GM12865 (cell line): ENCODE measurements at regions not wholly inside any gene's neighbourhood (a gene's known extent, or its start where the extent isn't known, plus 50 kb on each side); places are given as distances from the start of the nearest gene placed in this dataset.
"Not testable (repeated sequence)": the region's sequence is repeated elsewhere in the genome, so short reads cannot be mapped to it uniquely, and the experiment has no call there.

Experiments used
- DNase-seq: peaks from one replicate; pipeline ENCODE4 v3.0.0; 2010; ENCODE audit warnings: low read depth
- H3K4me3 ChIP-seq: 2 replicates; pipeline ENCODE4 v1.5.1; 2011; ENCODE audit warnings: mild to moderate bottlenecking, low read depth, low read length, control low read depth
- CTCF ChIP-seq: IDR thresholded peaks from 2 replicates; pipeline ENCODE4 v1.5.1; 2011; ENCODE audit warnings: low read length, control low read depth, low read depth, inconsistent platforms; ENCODE audit not compliant: insufficient read depth; ENCODE audit errors: missing control alignments

GRCh38 chr6:115750946-115751345 is 309.7 kb downstream of the FRK start:
- no peak for DNase-seq
- no peak overlapping the region for H3K4me3 ChIP-seq
- TF ChIP-seq CTCF, result no peak

- no peak overlapping the region for H3K4me3 ChIP-seq
- TF ChIP-seq CTCF, result no peak
- no peak for DNase-seq
Measured at GRCh38 chr6:115750292-115750691, 310.4 kb downstream of the FRK start.

- DNase-seq, result no peak
- no peak for TF ChIP-seq CTCF
Measured at GRCh38 chr6:115747719-115748118, 313.0 kb downstream of the FRK start.

GRCh38 chr6:115746583-115746982 is 314.1 kb downstream of the FRK start:
- DNase-seq, H3K4me3 ChIP-seq: not testable (repeated sequence)

More at GRCh38 chr6:115747719-115748118, 313.0 kb downstream of the FRK start:
- no peak overlapping the region for H3K4me3 ChIP-seq

GRCh38 chr6:115740907-115741306 is 319.8 kb downstream of the FRK start:
- H3K4me3 ChIP-seq, result no peak overlapping the region
- no peak for DNase-seq
- TF ChIP-seq CTCF, result no peak

GRCh38 chr6:115735610-115736009 is 325.1 kb downstream of the FRK start:
- no peak for DNase-seq
- TF ChIP-seq CTCF, result no peak

GRCh38 chr6:115733426-115733825 is 327.3 kb downstream of the FRK start:
- DNase-seq, result no peak
- TF ChIP-seq CTCF, result no peak
- H3K4me3 ChIP-seq, result no peak overlapping the region

More at GRCh38 chr6:115735610-115736009, 325.1 kb downstream of the FRK start:
- H3K4me3 ChIP-seq, result no peak overlapping the region
